SHP77 (cell line): ENCODE measurements at regions not wholly inside any gene's neighbourhood (a gene's known extent, or its start where the extent isn't known, plus 50 kb on each side); places are given as distances from the start of the nearest gene placed in this dataset.
"Not testable (repeated sequence)": the region's sequence is repeated elsewhere in the genome, so short reads cannot be mapped to it uniquely, and the experiment has no call there.

Experiments used
- DNase-seq, 2 experiments: peaks; one replicate each; lab custom pipeline; 2025; lab: John Stamatoyannopoulos, UW

DNA sequence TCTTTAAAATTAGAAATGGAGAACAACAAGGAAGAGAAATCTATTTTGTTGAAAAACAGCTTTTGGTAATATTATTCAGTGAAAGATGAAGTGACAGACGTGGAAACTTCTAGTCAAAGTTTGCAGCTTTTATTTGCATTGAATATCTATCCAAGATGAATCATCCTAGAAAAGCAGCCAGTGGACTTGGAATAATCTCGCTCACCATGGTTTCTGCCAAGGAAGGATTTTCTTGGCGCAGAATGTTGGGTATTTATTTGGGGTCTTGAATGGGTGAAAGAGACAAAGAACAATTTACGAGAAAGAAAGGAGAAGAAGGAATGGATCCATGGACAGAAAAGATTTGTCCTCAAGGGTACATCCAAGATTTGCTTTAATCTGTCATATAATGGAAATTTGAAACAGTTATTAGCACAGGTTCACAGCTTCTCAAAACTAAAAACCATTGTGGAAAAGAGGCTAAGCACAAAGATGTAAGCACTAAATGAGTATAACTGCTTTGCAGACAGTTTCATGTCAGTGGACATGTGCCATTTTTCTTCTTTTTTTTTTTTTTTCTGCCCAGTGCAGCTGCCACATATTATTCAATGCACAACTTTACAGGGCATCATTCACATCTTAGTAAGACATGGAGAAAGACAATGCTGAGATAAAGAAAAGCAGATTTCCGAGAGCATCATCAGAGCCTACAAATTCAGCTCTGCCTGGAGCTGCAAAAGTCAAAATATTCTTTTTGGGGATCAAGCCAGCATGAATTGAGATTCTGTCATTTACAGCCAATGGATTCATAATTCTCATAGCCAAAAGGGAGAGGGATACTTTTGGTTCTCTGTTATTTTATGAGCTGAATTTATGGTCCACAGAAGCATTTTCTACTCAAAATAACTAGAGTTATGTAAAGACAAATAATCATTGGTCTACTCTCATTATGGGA lies 333.7 kb downstream of the DAD1 start:
- no peak for DNase-seq

DNA sequence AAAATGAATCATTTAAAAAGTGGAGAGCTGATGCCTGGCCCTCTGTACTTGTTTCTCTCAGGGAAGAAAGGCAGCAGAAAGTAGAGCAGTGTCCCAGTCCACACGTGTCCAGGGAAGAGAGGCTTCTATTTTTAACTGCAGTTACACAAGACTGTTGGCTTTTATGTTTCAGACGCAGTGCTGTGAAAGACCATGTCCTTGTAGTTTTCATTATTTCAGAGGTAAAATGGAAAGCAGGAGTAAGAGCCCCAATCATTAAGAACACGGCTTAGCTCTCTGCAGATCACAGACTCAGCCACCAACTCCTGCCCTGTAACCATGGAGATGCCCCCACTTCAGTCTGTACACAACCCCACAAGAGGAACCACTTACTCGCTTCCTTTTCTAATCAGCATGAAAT lies 336.3 kb downstream of the DAD1 start:
- DNase-seq, result no peak

DNA sequence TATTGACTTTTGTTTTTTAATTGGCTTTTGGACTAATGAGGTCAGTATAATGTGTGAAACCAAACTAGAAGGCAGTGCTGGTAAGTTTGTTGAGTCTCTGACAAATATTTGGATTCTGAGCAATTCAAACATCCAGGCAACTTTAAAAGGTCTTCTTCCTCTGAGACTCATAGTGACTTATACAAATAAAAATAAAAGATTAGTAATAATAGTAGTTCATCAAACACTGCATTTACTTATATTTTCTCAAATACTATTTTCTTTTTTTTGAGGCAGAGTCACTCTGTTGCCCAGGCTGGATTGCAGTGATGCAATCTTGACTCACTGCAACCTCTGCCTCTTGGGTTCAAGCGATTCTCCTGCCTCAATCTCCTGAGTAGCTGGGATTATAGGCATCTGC lies 337.9 kb downstream of the DAD1 start:
- no peak for DNase-seq

DNA sequence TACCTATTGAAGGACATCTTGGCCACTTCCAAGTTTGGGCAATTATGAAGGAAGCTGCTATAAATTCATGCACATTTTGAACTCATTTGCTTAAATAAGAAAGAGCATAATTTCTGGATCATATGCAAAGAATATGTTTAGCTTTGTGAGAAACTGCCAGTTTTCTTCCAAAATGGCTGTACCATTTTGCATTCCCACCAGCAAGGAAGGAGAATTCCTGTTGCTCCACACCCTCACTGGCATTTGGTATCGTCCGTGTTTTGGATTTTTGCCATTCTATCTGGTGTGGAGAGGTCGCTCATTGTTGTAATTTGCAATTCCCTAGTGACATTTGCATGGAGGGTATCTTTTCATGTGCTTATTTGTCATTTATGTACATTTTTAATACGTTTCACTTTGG lies 339.3 kb downstream of the DAD1 start:
- DNase-seq, result no peak

DNA sequence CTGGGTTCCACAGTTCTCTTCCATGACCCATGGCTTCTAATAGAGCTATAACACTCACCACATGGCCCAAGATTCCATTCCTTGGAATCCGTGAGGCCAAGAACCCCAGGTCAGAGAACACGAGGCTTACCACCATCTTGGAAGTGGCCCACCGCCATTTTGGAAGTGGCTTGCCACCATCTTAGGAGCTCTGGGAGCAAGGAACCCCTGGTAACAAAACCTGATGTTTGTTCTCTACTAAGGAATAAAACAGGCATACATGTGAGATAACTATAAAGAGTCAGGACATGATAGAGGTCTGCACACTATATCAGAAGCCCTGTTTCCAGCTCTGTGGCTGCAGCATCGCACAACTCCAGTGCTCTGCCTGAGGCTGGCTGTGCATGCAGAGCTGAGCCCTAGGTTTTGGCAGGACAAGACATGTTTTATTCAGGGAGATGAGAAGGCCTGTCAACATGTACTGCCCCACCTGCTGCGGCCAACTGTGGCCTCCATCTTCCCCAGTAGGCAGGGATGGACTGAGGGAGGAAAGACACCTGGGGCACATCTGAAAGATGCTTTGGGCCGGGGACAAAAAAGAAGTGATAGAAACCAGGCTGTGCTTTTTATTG lies 344.9 kb downstream of the DAD1 start:
- no peak for DNase-seq

DNA sequence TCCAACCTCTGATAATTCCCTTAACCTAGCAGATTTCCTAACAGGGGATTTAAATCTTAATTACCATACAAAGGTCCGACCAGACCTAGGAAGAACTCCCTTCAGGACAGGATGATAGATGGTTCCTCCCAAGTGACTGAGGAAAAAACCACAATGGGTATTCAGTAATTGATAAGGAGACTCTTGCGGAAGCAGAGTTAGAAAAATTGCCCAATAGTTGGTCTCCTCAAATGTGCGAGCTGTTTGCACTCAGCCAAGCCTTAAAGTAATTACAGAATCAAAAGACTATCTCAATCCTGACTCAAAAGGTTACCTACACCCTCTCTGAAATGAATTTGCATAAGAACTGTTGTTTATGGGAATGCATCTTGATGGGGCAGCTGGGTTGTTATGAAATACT lies 350.7 kb downstream of the DAD1 start:
- not testable (repeated sequence) for DNase-seq

DNA sequence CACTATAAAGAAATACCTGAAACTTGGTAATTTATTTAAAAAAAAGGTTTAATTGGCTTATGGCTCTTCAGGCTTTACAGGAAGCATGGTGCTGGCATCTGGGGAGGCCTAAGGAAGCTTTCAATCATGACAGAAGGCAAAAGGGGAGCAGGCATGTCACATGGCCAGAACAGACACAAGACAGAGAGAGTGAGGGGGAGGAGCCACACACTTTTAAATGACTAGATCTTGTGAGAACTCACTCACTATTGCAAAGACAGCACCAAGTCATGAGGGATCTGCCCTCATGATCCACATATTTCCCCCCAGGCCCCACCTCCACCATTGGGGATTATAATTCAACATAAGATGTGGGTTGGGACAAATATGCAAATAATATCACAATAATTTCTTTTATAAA lies 355.6 kb downstream of the DAD1 start:
- no peak for DNase-seq

DNA sequence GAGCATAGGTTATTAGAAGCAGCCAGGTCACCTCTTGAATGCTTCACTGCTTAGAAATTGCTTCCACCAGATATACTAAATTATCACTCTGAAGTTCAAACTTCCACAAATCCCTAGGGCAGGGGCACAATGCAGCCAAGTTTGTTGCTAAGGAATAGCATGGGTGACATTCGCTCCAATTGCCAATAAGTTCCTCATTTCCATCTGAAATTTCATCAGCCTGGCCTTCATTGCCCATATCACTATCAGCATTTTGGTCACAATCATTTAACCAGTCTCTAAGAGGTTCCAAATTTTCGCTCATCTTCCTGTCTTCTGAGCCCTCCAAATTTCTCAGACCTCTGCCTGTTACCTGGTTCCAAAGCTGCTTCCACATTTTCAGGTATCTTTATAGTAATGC lies 356.1 kb downstream of the DAD1 start:
- no peak for DNase-seq

DNA sequence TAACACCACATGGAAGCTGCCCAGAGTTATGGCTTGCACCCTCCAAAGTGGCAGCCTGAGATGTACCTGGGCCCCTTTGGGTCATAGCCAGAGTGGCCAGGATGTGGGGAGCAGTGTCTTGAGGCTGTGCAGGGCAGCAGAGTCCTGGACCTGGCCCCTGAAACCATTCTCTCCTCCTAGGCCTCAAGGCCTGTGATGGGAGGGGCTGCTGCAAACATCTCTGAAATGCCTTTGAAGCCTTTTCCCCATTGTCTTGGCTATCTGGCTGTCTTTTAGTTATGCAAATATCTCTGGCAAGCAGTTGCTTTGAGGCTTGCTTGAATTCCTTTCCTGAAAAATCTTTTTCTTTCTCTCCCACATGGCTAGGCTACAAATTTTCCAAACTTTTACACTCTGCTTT lies 356.5 kb downstream of the DAD1 start:
- DNase-seq, result no peak

DNA sequence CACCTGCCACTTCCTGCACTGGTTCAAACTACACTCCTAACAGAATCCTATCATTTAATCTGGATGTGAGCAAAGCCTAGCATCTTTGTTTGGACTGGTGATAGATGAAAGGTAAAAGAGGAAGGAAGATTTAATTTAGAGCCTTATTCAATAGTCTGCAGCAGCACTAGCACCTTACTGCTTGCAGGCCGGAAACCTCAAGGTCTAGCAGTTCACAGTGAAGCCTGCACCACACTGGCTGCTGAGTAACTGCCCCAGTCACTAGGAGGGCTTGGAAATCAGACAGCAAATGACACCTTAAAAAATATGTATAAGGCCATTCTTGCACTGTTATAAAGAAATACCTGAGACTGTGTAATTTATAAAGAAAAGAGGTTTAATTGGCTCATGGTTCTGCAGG lies 358.0 kb downstream of the DAD1 start:
- no peak for DNase-seq

DNA sequence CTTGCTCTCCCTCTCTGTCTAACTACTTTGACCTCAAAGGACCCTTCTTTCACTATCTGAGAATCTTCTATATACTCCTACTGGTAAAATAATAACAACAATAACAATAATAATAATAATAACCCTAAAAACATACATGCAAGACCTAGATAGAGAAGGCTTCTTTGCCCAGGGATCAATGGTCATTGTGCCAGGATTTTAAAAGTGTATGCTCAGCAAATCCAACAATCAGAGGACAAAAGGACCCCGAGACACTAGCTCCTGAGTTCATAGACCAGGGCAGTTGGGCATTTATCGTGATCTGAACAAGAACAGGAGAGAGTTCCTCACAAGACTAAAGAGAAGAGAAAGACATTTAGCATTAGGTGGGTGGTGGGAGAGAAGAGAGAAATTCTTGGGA lies 358.5 kb downstream of the DAD1 start:
- no peak for DNase-seq

DNA sequence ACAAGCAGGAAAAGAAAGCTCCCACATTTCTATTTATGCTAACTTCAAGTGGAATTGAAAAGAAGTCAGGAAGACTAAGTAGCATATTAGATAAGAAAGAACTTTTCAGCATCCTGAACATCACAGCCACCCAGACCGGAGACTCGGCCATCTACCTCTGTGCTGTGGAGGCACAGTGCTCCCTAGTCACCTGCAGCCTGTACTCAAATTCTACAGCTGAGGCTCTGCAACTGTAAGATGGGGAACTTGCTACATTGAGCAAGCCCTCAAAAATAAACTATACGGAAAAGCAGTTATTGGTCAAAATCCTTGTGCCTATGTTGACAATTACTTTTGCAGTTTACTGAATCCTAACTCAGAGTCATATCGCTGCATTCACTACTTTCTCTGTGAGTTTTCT lies 361.9 kb downstream of the DAD1 start:
- DNase-seq, result no peak

DNA sequence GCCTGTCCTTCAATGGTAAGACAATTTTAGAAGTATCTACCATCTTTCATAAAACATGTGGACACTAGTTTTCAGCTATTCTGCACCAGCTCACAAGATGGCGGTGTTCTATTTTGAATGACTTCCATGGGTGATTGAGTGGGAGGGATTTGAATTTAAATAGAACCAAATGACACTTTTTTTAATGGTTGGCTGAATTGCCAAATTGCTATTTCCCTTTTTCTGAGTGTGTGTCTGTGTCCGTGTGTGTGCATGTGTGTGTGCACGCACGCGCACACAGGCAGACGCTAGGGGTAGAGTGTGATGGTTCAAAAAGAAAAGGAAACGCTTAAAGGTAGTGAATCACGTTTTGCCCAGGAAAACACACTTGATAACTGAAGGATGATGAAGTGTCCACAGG lies 362.6 kb downstream of the DAD1 start:
- DNase-seq, result peak in 1 of 2 experiments; percentile 3

DNA sequence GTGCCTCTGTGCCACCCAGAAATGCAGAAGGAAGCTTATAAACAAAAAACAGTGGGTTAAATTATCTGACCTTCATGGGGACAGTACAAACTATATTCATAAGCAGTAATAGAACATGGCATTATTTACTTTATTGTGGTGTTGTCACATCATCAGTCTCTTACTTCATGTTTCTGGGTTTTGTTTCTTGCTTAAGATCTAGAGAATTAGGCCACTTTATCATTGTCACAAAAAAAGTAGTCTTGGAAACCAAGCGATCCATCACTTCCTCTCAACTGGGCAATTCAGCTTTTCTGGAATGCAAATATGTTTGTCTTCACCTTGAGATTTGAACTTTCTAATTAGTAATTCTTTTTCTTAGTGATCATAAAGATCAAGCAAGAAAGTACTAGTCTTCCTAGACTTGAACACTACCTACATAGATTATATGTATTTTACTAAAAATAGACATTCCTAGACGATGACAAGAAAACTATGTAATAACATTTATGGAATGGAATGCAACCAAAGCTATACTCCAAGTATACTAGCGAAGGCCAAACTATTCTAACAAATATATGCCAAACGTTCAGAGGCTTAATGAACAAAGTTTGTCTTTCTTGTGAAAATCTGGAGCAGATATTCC lies 363.4 kb downstream of the DAD1 start:
- DNase-seq, result no peak

DNA sequence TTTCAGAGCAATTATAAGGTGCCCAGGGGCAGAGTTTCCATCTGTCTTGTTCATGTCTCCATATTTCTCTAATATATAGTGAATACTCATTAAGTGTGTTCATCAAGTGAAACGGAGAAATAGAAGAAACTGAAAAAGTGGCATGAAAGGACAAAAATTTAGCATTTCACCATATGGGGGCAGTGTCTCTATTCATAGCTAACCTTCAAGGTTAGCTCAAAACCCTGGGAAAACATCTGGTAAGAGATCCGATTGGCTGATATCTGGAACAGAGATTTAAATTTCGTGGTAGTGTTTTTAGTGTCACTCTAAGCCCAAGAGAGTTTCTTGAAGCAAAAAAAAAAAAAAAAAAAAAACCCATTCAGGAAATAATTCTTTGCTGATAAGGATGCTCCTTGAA lies 367.5 kb downstream of the DAD1 start:
- peak in 1 of 2 experiments; percentile 3 for DNase-seq

DNA sequence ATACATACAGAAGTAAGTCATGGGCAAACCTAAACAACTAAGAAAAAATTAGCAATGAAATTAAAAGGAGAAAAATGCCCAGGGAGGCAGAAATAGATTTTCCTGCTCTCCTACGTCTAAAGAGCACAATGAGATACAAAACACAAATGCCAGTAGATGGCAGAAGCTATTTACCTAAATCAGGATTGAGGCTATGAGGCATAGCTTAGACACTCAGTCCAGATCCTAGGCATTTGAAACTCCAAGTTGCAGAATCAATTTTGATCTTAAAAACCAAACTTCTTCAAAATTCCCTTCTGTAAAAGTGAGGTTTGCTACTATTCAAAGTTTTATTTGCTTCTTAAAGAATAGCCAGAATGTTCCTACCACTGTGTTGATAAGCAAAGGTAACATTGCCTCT lies 368.6 kb downstream of the DAD1 start:
- DNase-seq, result no peak

DNA sequence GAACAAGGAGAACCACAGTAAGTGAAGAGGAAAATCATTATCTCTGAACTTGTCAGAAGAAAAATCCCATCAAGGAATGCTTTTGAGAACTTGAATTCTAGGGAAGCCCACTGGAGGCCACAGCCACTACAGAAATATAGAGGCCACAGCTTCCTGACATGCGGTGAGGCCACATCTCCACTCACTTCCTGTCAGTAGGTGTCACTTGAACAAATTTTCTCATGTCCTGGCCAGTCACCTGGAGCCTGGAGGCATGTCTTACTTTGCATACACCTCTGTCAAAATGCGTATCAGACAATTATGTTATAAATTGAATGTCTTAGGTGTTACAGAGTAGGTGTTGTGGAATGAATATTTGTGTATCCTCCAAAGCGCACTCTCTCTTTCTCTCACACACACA lies 370.3 kb downstream of the DAD1 start:
- no peak for DNase-seq

DNA sequence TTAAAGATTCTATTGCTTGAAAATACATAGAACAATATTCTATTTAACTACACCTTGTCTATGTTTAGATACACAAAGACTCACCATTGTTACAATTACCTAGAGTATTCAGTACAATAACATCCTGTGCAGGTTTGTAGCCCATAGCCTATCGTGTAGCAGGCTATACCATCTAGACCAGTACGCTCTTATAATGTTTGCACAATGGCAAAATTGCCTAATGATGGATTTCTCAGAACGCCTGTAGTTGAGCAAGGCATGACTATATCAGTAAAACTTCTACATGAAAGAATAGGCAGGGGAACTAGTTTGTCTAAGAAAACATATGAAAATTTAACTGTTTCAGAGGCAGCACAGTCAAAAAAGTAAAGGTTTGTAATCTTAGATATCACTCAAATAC lies 375.9 kb downstream of the DAD1 start:
- no peak for DNase-seq

DNA sequence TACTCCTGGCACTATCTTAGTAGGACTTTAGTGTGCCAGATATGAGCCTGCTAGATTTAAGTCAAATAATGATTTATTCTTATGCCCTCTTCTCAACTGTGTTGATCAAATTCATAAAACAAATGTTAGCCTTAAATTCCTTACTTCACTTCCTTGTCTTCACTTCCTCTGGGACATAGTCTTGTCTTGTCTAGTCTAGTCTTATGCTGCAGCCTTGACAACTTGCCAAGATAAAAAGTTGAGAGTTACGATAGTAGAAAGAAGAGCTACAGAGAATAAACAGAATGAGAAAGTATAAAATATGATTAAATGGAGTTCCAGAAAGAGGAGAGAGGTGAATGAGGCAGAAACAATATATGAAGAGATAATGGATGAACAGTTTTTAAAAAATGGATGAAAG lies 378.1 kb downstream of the DAD1 start:
- DNase-seq, result no peak

DNA sequence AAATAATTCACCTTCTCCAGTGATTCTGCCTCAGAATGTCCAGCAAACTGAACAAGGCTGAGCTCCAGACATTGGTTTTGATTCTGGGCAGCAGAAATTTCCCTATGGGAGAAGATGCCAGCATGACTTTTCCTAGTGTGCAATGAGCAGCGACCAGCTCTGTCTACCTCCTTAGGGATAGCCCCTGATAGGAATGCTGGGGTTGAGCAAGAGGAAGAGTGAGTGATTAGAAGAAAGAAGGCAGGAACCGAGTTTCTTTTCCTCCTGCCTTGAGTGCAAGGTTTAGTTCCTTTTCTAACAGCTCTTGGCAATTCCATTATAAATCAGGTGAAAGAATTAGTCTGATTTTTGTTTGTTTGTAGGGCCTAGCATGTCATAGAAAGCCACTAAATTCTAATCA lies 379.0 kb downstream of the DAD1 start:
- no peak for DNase-seq

DNA sequence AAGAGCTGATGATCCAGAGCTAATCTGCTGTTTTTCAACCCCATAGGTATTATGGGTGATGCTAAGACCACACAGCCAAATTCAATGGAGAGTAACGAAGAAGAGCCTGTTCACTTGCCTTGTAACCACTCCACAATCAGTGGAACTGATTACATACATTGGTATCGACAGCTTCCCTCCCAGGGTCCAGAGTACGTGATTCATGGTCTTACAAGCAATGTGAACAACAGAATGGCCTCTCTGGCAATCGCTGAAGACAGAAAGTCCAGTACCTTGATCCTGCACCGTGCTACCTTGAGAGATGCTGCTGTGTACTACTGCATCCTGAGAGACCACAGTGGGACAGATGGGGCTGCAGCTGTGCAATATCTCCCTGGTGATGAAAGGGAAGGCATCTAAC lies 386.0 kb downstream of the DAD1 start:
- DNase-seq, result no peak

DNA sequence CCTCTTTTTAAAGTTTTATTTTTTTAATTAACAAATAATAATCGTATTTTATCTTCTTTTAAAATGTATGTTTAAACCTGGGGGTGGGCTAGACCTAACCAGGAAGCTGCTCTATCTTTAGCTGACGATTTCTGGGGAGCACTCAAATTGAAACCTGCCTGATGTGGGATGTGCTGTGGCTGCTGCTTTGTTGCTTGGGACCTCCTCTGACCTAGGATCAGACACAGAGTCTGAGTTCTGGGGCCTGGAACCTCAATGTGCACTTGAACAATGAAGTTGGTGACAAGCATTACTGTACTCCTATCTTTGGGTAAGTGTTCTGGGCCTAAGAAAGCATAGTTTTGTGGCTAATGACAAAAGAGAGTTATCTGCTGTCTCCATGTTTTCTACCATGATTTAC lies 386.7 kb downstream of the DAD1 start:
- no peak for DNase-seq

DNA sequence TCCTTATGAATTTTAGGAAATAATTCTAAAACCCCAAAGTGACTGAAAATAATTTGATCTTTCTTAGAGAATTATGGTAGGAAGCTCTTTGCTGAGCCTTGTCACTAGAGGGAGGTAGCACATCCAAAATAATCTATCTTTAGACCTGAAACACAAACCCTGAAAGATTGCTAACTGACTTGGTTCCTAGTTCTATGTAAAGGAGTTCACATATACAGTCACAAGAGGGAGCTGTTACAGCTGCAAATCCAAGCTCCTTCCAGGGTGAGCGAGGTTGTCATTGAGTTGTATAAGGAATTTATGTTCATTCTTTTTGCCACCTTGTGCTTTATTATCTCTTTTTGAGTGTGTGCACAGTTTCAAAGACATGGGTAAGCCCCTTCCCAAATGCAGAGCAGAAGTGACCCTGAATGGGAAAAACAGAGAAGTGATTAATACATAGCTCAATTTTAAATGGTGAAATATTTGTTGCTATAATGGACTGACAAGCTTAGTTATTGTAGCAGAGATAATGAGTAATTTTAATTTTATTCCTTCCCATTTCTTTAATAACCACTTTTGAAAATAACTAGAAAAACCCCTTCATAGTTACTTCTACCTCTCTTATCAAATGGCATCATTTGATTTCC lies 387.9 kb downstream of the DAD1 start:
- DNase-seq, result peak; percentile 12 to 42
